Smooth muscle cell (in vitro differentiated cells): ENCODE measurements at regions not wholly inside any gene's neighbourhood (a gene's known extent, or its start where the extent isn't known, plus 50 kb on each side); places are given as distances from the start of the nearest gene placed in this dataset.

Experiments used
- DNase-seq: peaks from one replicate; lab custom pipeline; 2025; ENCODE audit not compliant: unreplicated experiment; lab: John Stamatoyannopoulos, UW
- H2AFZ ChIP-seq: fragments of 200-600 bp; sonication (generic); 2 replicates; pipeline ENCODE4 v1.6.0; 2016; ENCODE audit warnings: antibody characterized with exemption, low read depth, mild to moderate bottlenecking
- H3F3A ChIP-seq: fragments of 200-600 bp; sonication (generic); 2 replicates; pipeline ENCODE4 v1.6.0; 2017; ENCODE audit warnings: antibody characterized with exemption, low read depth
- H3K27ac ChIP-seq: fragments of 200-600 bp; sonication (generic); 2 replicates; pipeline ENCODE4 v1.5.1; 2016; ENCODE audit warnings: low read depth, mild to moderate bottlenecking
- H3K27me3 ChIP-seq: fragments of 200-600 bp; sonication (generic); 2 replicates; pipeline ENCODE4 v1.6.1; 2016; ENCODE audit warnings: low read depth, mild to moderate bottlenecking
- H3K36me3 ChIP-seq: fragments of 200-600 bp; sonication (generic); 2 replicates; pipeline ENCODE4 v1.5.1; 2016; ENCODE audit warnings: low read depth
- H3K4me1 ChIP-seq: fragments of 200-600 bp; sonication (generic); 2 replicates; pipeline ENCODE4 v1.5.1; 2016; ENCODE audit warnings: low read depth
- H3K4me2 ChIP-seq: fragments of 200-600 bp; sonication (generic); 2 replicates; pipeline ENCODE4 v1.6.0; 2016; ENCODE audit warnings: mild to moderate bottlenecking
- H3K4me3 ChIP-seq: fragments of 200-600 bp; sonication (generic); 2 replicates; pipeline ENCODE4 v1.5.1; 2016; ENCODE audit warnings: mild to moderate bottlenecking
- H3K79me2 ChIP-seq: fragments of 200-600 bp; sonication (generic); 2 replicates; pipeline ENCODE4 v1.6.0; 2016; ENCODE audit warnings: low read depth, mild to moderate bottlenecking
- H3K9ac ChIP-seq: fragments of 200-600 bp; sonication (generic); 2 replicates; pipeline ENCODE4 v1.6.0; 2016; ENCODE audit warnings: low read depth
- H3K9me3 ChIP-seq: fragments of 200-600 bp; sonication (generic); replicated peaks from 2 replicates; pipeline ENCODE4 v1.5.1; 2016; ENCODE audit warnings: low read depth
- H4K20me1 ChIP-seq: fragments of 200-600 bp; sonication (generic); 2 replicates; pipeline ENCODE4 v1.6.0; 2016; ENCODE audit warnings: low read depth
- WGBS: methylation state at CpG from one replicate; pipeline ENCODE4 v1.1.7; 2016; ENCODE audit warnings: low lambda C conversion rate; 5-methylcytosine and 5-hydroxymethylcytosine counted together
- TF ChIP-seq, protein P1 (sequence below): fragments of 200-600 bp; sonication (generic); IDR thresholded peaks from 2 replicates; pipeline ENCODE4 v1.5.1; 2017; ENCODE audit warnings: borderline replicate concordance, mild to moderate bottlenecking, antibody characterized with exemption; ENCODE audit not compliant: insufficient read depth, poor library complexity, severe bottlenecking

DNA sequence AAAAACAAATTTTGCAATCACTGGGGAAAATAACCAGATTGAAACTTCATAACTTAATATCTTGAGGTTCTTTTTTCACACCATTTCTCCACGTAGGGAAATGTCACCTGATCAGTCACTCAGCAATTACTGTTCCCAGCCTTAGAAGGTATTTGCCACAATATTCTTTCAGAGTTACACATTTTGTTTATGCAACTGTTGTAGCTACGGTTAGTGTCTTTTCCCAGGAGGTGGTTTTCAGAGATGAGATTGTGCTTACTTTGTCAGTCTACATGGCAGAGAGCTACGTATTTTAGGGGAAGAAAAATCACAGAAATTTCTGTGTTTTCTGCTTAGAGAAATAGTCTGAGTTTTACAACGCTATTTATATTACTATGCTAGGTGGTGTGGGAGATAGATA is 792.8 kb upstream of the B3GALT2 start:
- WGBS, result 82% methylated on average over 4 of the region's 4 CpGs
- H3K27ac ChIP-seq, result no peak overlapping the region

DNA sequence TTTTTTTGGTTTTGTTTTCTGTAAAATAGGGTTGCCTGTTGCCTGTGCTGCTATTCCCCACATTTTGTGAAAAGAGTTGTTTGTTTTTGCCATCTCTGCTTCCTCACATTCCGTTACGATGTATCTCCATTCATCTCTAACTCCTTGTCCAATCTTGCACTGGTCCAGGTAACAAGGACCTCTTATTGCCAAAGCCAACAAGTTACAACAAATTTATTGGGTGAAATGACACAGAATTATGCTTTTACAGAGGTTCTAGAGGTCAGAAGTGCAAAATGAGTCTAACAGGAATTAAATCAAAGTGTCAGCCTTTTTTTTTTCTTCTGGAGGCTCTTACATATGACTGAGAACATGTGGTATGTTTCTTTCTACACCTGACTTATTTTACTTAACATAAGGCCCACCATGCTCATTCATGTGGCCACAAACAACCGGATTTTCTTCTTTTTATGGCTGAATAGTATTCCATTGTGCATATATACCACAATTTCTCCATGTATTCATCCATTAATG is 787.9 kb upstream of the B3GALT2 start:
- Histone ChIP-seq H4K20me1 (no peaks in the 10 kb centered on the region), H3K9me3 (no peaks in the 10 kb centered on the region), H3K4me1 (no peaks in the 10 kb centered on the region), H2AFZ (no peak overlapping the region), H3K4me2 (no peak overlapping the region), H3K36me3 (no peaks in the 10 kb centered on the region), H3K79me2 (no peaks in the 10 kb centered on the region), H3K27me3 (no peaks in the 10 kb centered on the region), H3F3A (no peaks in the 10 kb centered on the region), H3K27ac (no peak overlapping the region), H3K9ac (no peak overlapping the region), H3K4me3 (no peak overlapping the region)
- TF ChIP-seq, protein P1, sequence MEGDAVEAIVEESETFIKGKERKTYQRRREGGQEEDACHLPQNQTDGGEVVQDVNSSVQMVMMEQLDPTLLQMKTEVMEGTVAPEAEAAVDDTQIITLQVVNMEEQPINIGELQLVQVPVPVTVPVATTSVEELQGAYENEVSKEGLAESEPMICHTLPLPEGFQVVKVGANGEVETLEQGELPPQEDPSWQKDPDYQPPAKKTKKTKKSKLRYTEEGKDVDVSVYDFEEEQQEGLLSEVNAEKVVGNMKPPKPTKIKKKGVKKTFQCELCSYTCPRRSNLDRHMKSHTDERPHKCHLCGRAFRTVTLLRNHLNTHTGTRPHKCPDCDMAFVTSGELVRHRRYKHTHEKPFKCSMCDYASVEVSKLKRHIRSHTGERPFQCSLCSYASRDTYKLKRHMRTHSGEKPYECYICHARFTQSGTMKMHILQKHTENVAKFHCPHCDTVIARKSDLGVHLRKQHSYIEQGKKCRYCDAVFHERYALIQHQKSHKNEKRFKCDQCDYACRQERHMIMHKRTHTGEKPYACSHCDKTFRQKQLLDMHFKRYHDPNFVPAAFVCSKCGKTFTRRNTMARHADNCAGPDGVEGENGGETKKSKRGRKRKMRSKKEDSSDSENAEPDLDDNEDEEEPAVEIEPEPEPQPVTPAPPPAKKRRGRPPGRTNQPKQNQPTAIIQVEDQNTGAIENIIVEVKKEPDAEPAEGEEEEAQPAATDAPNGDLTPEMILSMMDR, result no peak
- DNase-seq, result no peak
- 84% methylated on average over 3 of the region's 3 CpGs for WGBS

More for the DNA sequence above, 792.8 kb upstream of the B3GALT2 start:
- Histone ChIP-seq H3K4me3 (no peak overlapping the region), H3K27me3 (no peaks in the 10 kb centered on the region), H3K9ac (no peak overlapping the region), H3F3A (no peaks in the 10 kb centered on the region), H4K20me1 (no peaks in the 10 kb centered on the region), H3K9me3 (no peaks in the 10 kb centered on the region), H3K36me3 (no peaks in the 10 kb centered on the region), H3K4me1 (no peaks in the 10 kb centered on the region), H3K4me2 (no peak overlapping the region), H3K79me2 (no peaks in the 10 kb centered on the region), H2AFZ (no peak overlapping the region)
- DNase-seq, result no peak
- TF ChIP-seq, protein P1, result no peak

DNA sequence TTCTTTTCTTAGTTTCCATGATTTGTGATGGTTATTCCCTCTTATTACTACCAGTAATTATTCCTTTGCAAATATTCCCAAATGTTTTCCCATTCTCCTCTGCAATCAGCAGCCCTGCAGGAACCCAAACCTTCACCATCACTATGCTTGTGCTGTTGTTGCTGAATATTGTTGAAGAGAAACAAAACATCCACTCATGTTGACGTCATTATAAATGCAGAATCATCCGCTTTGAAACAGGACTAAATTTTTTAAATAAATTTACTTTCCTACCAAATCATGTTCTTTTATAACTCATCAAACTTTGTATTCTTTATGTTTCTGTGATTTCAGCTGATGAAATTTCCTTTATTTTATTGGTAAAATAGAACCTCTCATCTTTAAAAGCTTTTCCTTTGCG is 787.0 kb upstream of the B3GALT2 start:
- Histone ChIP-seq H3K4me1 (no peaks in the 10 kb centered on the region), H4K20me1 (no peaks in the 10 kb centered on the region), H3K9ac (no peak overlapping the region), H3K36me3 (no peaks in the 10 kb centered on the region), H3K4me3 (no peak overlapping the region), H3K27me3 (no peaks in the 10 kb centered on the region), H3K79me2 (no peaks in the 10 kb centered on the region), H3K4me2 (no peak overlapping the region), H3F3A (no peaks in the 10 kb centered on the region), H3K9me3 (no peaks in the 10 kb centered on the region), H2AFZ (no peak overlapping the region), H3K27ac (no peak overlapping the region)
- TF ChIP-seq, protein P1, result no peak
- no peak for DNase-seq
- WGBS, result 91% methylated on average over 3 of the region's 3 CpGs

DNA sequence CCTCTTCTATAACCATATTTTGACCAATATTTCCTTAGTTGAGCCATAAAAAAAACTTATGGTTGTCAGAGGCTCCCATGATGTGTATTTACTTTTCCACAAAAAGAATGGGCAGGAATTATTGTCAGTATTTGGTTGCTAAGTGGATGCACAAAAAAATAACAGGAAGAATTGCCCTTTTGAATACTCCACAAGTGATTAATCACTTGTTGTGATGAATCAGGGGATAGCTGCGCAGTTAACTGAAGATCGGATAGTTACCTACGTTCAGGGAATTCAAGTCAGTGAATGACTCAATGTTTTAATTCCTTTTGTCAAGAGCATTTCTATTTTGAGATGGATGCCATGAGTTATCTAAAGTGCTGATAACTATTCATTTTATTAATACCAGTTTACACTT is 785.2 kb upstream of the B3GALT2 start:
- no peak for DNase-seq
- H3K36me3 ChIP-seq, result no peaks in the 10 kb centered on the region
- H3K9ac ChIP-seq, result no peak overlapping the region
- 93% methylated on average over 3 of the region's 3 CpGs for WGBS
- H3K4me2 ChIP-seq, result no peak overlapping the region
- TF ChIP-seq, protein P1, result no peak
- no peaks in the 10 kb centered on the region for H3K9me3 ChIP-seq
- H3K4me1 ChIP-seq, result no peaks in the 10 kb centered on the region
- no peaks in the 10 kb centered on the region for H3K27me3 ChIP-seq
- no peaks in the 10 kb centered on the region for H3K79me2 ChIP-seq
- no peaks in the 10 kb centered on the region for H3F3A ChIP-seq
- H4K20me1 ChIP-seq, result no peaks in the 10 kb centered on the region
- no peak overlapping the region for H3K4me3 ChIP-seq
- no peak overlapping the region for H2AFZ ChIP-seq
- no peak overlapping the region for H3K27ac ChIP-seq
